Kidney epithelial cell (primary cell): ENCODE measurements at regions not wholly inside any gene's neighbourhood (a gene's known extent, or its start where the extent isn't known, plus 50 kb on each side); places are given as distances from the start of the nearest gene placed in this dataset.

Source experiments
- DNase-seq: peaks from one replicate; pipeline ENCODE4 v3.0.0-alpha.2; 2010; ENCODE audit warnings: low read depth
- H3K27me3 ChIP-seq: 2 replicates; pipeline ENCODE4 v1.6.0; 2011; ENCODE audit warnings: low read length; ENCODE audit not compliant: control insufficient read depth, insufficient read depth
- H3K36me3 ChIP-seq: 2 replicates; pipeline ENCODE4 v1.5.1; 2011; ENCODE audit warnings: low read length; ENCODE audit not compliant: control insufficient read depth, insufficient read depth
- H3K4me3 ChIP-seq: 2 replicates; pipeline ENCODE4 v1.5.1; 2011; ENCODE audit warnings: low read depth, mild to moderate bottlenecking, control low read depth, low read length
- CTCF ChIP-seq: IDR thresholded peaks from 2 replicates; pipeline ENCODE4 v1.5.1; 2011; ENCODE audit warnings: mild to moderate bottlenecking, moderate library complexity, low read length, control low read depth, inconsistent platforms; ENCODE audit not compliant: insufficient read depth, poor library complexity, severe bottlenecking

- DNase-seq: no peak
- no peaks in the 10 kb centered on the region for H3K27me3 ChIP-seq
- TF ChIP-seq CTCF: no peak
- H3K4me3 ChIP-seq: no peak overlapping the region
- H3K36me3 ChIP-seq: no peaks in the 10 kb centered on the region
These were observed 354.2 kb upstream of the ACVR2A start for GRCh38 chr2:147490401-147491261.

GRCh38 chr2:147488472-147488871 is 356.4 kb upstream of the ACVR2A start:
- TF ChIP-seq CTCF: no peak
- Histone ChIP-seq H3K27me3 (no peaks in the 10 kb centered on the region), H3K36me3 (no peaks in the 10 kb centered on the region), H3K4me3 (no peak overlapping the region)
- no peak for DNase-seq

- no peaks in the 10 kb centered on the region for H3K27me3 ChIP-seq
- TF ChIP-seq CTCF: no peak
- no peak for DNase-seq
- no peak overlapping the region for H3K4me3 ChIP-seq
- no peaks in the 10 kb centered on the region for H3K36me3 ChIP-seq
These were observed 356.9 kb upstream of the ACVR2A start for GRCh38 chr2:147487978-147488289.

GRCh38 chr2:147487286-147487977 is 357.4 kb upstream of the ACVR2A start:
- Histone ChIP-seq H3K36me3 (no peaks in the 10 kb centered on the region), H3K27me3 (no peaks in the 10 kb centered on the region), H3K4me3 (no peak overlapping the region)
- TF ChIP-seq CTCF: no peak
- DNase-seq: no peak

- TF ChIP-seq CTCF: no peak
- Histone ChIP-seq H3K27me3 (no peaks in the 10 kb centered on the region), H3K4me3 (no peak overlapping the region), H3K36me3 (no peaks in the 10 kb centered on the region)
- DNase-seq: no peak
These were observed 359.5 kb upstream of the ACVR2A start for GRCh38 chr2:147485210-147485851.
